BE2C (cell line): ENCODE measurements at regions not wholly inside any gene's neighbourhood (a gene's known extent, or its start where the extent isn't known, plus 50 kb on each side); places are given as distances from the start of the nearest gene placed in this dataset.

Experiments used
- DNase-seq: peaks from one replicate; pipeline ENCODE4 v3.0.0-alpha.2; 2020
- H3K27me3 ChIP-seq: fragments of 250-450 bp; sonication (Bioruptor Pico); 2 replicates; pipeline ENCODE4 v1.5.1; 2020; ENCODE audit warnings: mild to moderate bottlenecking
- H3K36me3 ChIP-seq: fragments of 250-450 bp; sonication (Bioruptor Pico); 2 replicates; pipeline ENCODE4 v1.5.1; 2020; ENCODE audit warnings: mild to moderate bottlenecking
- H3K4me1 ChIP-seq: fragments of 250-450 bp; sonication (Bioruptor Pico); 2 replicates; pipeline ENCODE4 v1.5.1; 2020
- H3K4me3 ChIP-seq: 2 replicates; pipeline ENCODE4 v1.5.1; 2011; ENCODE audit warnings: low read depth, low read length
- H3K9me3 ChIP-seq: fragments of 250-450 bp; sonication (Bioruptor Pico); 2 replicates; pipeline ENCODE4 v1.5.1; 2020
- CTCF ChIP-seq: IDR thresholded peaks from 2 replicates; pipeline ENCODE4 v1.5.1; 2012; ENCODE audit warnings: mild to moderate bottlenecking, low read depth, low read length

- H3K36me3 ChIP-seq: no peaks in the 10 kb centered on the region
- H3K27me3 ChIP-seq: no peaks in the 10 kb centered on the region
- H3K4me1 ChIP-seq: no peaks in the 10 kb centered on the region
- DNase-seq: no peak
- no peak overlapping the region for H3K4me3 ChIP-seq
- no peaks in the 10 kb centered on the region for H3K9me3 ChIP-seq
- TF ChIP-seq CTCF: no peak
These were observed 658.9 kb upstream of the FSHR start for GRCh38 chr2:49813208-49813607.

GRCh38 chr2:49812730-49813129 is 658.4 kb upstream of the FSHR start:
- no peaks in the 10 kb centered on the region for H3K4me1 ChIP-seq
- no peaks in the 10 kb centered on the region for H3K9me3 ChIP-seq
- no peaks in the 10 kb centered on the region for H3K36me3 ChIP-seq
- H3K27me3 ChIP-seq: no peaks in the 10 kb centered on the region
- no peak overlapping the region for H3K4me3 ChIP-seq
- TF ChIP-seq CTCF: no peak
- DNase-seq: no peak

- Histone ChIP-seq H3K9me3 (no peaks in the 10 kb centered on the region), H3K4me1 (no peaks in the 10 kb centered on the region), H3K27me3 (no peaks in the 10 kb centered on the region), H3K36me3 (no peaks in the 10 kb centered on the region), H3K4me3 (no peak overlapping the region)
- no peak for TF ChIP-seq CTCF
- DNase-seq: no peak
These were observed 657.2 kb upstream of the FSHR start for GRCh38 chr2:49811502-49811901.

GRCh38 chr2:49807689-49808088 is 653.4 kb upstream of the FSHR start:
- no peaks in the 10 kb centered on the region for H3K4me1 ChIP-seq
- no peak for DNase-seq
- H3K9me3 ChIP-seq: no peaks in the 10 kb centered on the region
- no peaks in the 10 kb centered on the region for H3K36me3 ChIP-seq
- 0 out of 2 replicates have a peak, but pooled peaks have one; percentile 2 for TF ChIP-seq CTCF
- H3K4me3 ChIP-seq: no peak overlapping the region
- no peaks in the 10 kb centered on the region for H3K27me3 ChIP-seq

GRCh38 chr2:49804111-49804510 is 649.8 kb upstream of the FSHR start:
- Histone ChIP-seq H3K36me3 (no peaks in the 10 kb centered on the region), H3K4me3 (no peak overlapping the region), H3K9me3 (no peaks in the 10 kb centered on the region), H3K4me1 (no peaks in the 10 kb centered on the region), H3K27me3 (no peaks in the 10 kb centered on the region)
- no peak for TF ChIP-seq CTCF
- no peak for DNase-seq

- Histone ChIP-seq H3K9me3 (no peaks in the 10 kb centered on the region), H3K36me3 (no peaks in the 10 kb centered on the region)
- no peak for DNase-seq
These were observed 647.7 kb upstream of the FSHR start for GRCh38 chr2:49801898-49802450.

More at GRCh38 chr2:49801898-49802450, 647.7 kb upstream of the FSHR start:
- H3K4me3 ChIP-seq: no peak overlapping the region
- no peak for TF ChIP-seq CTCF
- no peaks in the 10 kb centered on the region for H3K27me3 ChIP-seq
- H3K4me1 ChIP-seq: no peaks in the 10 kb centered on the region
